GM12878 (cell line): ENCODE measurements at regions not wholly inside any gene's neighbourhood (a gene's known extent, or its start where the extent isn't known, plus 50 kb on each side); places are given as distances from the start of the nearest gene placed in this dataset.

Experiments
- E2F4 ChIP-seq: IDR thresholded peaks from 2 replicates; pipeline ENCODE4 v1.6.1; 2012; ENCODE audit warnings: low read depth, low read length, improper control_type of control experiment
- EGR1 ChIP-seq, 2 experiments: IDR thresholded peaks; 1 replicate in 1 of 2; 2 replicates in 1 of 2; pipeline ENCODE4 v1.6.1; 2011 to 2012; ENCODE audit warnings: low read depth in 2 of 2, low read length in 2 of 2, borderline replicate concordance in 1 of 2, mild to moderate bottlenecking in 1 of 2, moderate library complexity in 1 of 2
- EP300 ChIP-seq, 2 experiments: fragments of 150-350 bp in 1 of 2; IDR thresholded peaks; 2 replicates each; pipeline ENCODE4 v1.6.1; 2011 to 2012; ENCODE audit warnings: low read depth in 2 of 2, low read length in 2 of 2, borderline replicate concordance in 1 of 2, improper control_type of control experiment in 1 of 2, inconsistent platforms in 1 of 2; ENCODE audit not compliant: control insufficient read depth in 1 of 2
- FOXK2 ChIP-seq: fragments of 450-650 bp; IDR thresholded peaks from 2 replicates; pipeline ENCODE4 v1.6.1; 2017; ENCODE audit warnings: mild to moderate bottlenecking, moderate library complexity
- SIX5 ChIP-seq: IDR thresholded peaks from 2 replicates; pipeline ENCODE4 v1.6.1; 2011; ENCODE audit warnings: mild to moderate bottlenecking, low read depth, low read length, moderate library complexity; ENCODE audit not compliant: severe bottlenecking
- TCF3 ChIP-seq: IDR thresholded peaks from 2 replicates; pipeline ENCODE4 v1.6.1; 2012; ENCODE audit warnings: low read depth, mild to moderate bottlenecking, low read length, borderline replicate concordance; ENCODE audit not compliant: insufficient read depth

GRCh38 chr2:187918996-187919821 lies 365.0 kb upstream of the TFPI start:
- TF ChIP-seq EP300 (IDR thresholded peaks at IDR 0.05; ENCODE audit: borderline replicate concordance in 1 of 2, control insufficient read depth in 1 of 2, low read depth in 2 of 2, low read length in 2 of 2) (no peak), FOXK2 (no peak), E2F4 (no peak), SIX5 (no peak), EGR1 (IDR thresholded peaks at IDR 0.05; ENCODE audit: borderline replicate concordance in 1 of 2, low read depth in 2 of 2, low read length in 2 of 2) (no peak), TCF3 (no peak)
